Left colon (tissue), 2 donors: ENCODE measurements at regions not wholly inside any gene's neighbourhood (a gene's known extent, or its start where the extent isn't known, plus 50 kb on each side); places are given as distances from the start of the nearest gene placed in this dataset.

ENCODE experiments used
- ATAC-seq: fragments of 200-7000 bp; cut with Tn5 transposase; one replicate; pipeline ENCODE4 v1.9.1; 2020; ENCODE audit warnings: mild to moderate bottlenecking, moderate library complexity
- DNase-seq, 2 donors: peaks; one replicate each; pipeline ENCODE4 v3.0.0-alpha.2; 2020
- intact Hi-C, 2 donors: fragments of 100-400 bp; cut with DNase I in 1 of 2; cut with micrococcal nuclease in 1 of 2; formaldehyde crosslinking; loops; one replicate each; pipeline versions ENCODE4 v1.11.2 to v1.14.0; 2022; cut with DNase I, micrococcal nuclease
- donor health status: DM: no; HTN: no; CAD: no.
- donor health status: DM: yes; HTN: yes; CAD: no.

DNA sequence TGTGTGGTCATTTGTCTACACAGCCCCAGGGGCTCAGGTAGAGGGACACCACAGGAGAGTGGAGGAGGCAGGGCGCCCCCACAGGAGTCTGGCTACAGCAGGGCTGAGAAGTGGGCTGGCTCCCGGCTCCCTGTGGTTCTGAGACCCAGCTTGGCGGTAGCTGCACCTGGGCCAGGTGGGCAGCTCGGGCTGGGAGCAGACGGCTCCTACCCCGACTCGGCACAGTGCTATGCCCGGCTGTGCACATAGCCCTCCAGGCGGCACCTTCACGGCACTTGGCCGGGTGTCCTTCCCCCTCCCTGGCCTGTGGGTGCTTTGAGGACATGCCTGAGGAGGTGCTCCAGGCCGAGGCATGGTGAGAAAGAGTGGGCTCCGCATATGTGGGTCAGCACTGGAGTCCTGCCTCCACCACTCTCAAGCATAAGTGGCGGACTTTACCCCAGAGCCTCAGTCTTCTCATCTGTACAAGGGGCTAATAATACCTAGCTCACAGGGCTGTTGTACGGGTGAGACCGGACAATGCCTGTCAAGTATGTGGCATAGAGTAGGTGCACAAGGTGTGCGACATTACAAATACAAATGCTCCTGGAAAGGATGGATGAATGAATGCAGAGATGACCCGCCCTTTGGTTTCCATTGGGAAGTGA, 50.1 kb upstream of the JPH3 start:
- intact Hi-C loops, result no loop called here
- no peak for DNase-seq
- no peak for ATAC-seq

DNA sequence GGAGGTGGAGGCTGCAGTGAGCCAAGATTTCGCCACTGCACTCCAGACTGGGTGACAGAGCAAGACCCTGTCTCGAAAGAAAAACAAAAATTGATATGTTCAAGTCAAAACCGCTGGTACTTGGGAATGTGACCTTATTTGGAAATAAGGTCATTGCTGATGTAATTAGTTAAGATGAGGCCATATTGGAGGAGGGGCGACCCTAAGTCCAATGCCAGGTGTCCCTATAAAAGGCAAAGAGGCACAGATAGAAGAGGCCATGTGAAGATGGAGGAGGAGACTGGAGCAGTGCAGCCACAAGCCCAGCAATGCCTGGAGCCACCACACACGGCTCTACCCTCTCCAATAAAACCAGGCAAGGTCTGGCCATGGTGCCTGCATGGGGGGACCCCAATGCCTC, 50.8 kb upstream of the JPH3 start:
- intact Hi-C loops, result no loop called here
- no peak for ATAC-seq
- DNase-seq, result no peak

DNA sequence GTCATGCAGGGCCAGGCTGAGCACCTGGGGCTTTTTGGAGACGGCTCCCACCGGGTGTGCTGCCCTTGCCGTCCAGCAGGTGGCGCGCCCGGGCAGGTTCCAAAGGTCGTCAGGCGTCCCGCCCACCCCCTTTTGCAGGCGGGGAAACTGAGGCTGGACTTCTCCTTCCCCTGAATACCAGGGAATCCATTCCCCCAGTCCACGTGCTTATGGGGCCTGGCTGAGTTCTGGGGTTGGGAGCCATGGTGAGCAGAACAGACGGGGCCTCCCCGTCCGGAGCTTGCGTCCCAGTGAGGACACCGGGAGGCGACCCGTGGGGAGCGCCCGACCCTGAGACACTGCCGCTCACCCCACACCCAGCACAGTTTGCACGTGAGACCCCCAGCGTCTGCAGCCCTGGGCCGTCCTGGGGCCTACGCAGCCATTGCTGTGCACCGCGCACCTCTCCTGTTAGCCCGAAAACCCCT, 51.8 kb upstream of the JPH3 start:
- ATAC-seq (peak; percentile 70), DNase-seq (peak in 1 of 2 donors; percentile 42)
- intact Hi-C loops, result no loop called here

- intact Hi-C loops, result loop anchor here in 1 of 2 donors (10.0 kb wide), 1 partner anchor 135 kb away; no protein-coding TSS in a partner anchor
- ATAC-seq (no peak), DNase-seq (no peak)
Observed at GRCh38 chr16:87549627-87550494, 52.4 kb upstream of the JPH3 start.

DNA sequence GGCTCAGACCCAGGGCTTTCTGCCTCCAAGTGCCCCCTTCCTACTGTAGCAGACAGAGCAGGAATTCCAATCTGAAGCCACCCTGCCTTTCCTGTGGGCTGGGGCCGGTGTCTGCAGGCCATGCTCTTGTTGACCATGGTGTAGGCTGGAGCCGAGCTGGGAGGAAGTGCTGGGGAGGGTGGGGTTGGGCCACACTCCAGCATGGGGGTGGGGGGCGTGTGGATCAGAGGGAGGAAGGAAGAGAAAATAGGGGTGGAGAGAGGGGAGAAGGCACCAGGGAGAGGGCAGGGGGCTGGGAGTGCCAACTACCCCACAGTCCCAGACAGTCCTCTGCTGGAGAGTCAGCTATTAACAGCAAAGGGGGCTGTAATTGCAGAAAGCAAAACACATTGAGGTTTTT, 54.3 kb upstream of the JPH3 start:
- no peak for ATAC-seq
- no peak for DNase-seq
- intact Hi-C loops, result loop anchor here in 1 of 2 donors (10.0 kb wide), 1 partner anchor 133 kb away; no protein-coding TSS in a partner anchor

DNA sequence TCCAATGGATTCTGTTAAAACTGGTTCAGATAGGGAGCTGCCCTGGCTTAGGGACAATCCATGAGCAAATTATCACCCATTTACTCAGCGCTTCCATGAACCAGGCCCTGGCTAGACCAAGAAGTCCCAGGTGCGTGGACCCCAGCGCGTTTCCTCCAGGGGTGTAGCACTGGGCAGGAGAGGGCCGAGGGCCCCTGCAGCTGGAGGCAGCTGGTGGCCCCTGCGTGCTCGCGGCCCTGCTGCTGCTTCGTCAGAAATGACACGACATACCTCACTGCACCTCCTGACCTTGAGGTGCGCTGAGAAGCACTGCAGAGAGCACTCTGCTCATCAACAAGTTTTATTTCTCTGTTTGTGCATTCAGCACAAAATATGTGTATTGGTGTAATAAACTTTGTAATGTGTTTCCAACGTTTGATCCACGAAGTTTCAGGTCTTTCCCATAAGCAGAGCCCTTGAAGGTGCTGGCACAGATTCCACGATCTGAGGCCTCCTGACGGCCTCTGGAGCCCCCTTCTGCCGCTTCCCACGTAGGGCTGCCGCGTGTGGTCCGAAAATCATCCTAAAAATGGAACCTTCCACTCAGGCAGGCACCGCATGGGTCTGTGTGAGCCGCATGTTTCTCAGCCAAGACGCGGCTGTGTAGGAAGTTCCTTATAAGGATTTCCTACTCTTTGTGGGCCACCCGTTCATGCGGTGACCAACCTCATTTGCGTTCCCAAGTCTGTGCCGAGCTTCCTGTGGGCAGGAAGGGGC, 50.8 kb upstream of the ZCCHC14 start:
- intact Hi-C loops, result loop anchor here in 1 of 2 donors (10.0 kb wide), 1 partner anchor 129 kb away; no protein-coding TSS in a partner anchor
- DNase-seq (no peak), ATAC-seq (no peak)

DNA sequence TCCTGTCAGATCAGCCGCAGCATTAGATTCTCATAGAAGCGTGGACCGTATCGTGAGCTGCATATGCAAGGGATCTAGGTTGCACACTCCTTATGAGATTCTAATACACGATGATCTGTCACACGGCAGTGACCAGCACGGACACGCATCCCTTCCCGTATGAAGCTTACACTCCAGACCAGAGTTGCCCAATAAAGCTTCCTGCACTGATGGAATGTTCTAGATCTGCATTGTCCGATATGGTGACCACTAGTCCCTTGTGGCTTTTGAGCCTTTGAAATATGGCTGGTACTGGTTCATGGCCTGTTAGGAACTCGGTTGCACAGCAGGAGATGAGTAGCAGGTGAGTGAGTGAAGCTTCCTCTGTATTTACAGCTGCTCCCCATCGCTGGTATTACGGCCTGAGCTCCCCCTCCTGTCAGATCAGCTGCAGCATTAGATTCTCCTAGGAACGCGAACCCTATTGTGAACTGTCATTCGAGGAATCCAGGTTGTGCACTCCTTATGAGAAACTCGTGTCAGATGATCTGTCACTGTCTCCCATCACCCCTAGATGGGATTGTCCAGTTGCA, 49.8 kb upstream of the ZCCHC14 start:
- ATAC-seq (no peak), DNase-seq (no peak)
- intact Hi-C loops, result loop anchor here in 1 of 2 donors (10.0 kb wide), 1 partner anchor 128 kb away; no protein-coding TSS in a partner anchor
